Progenitor cell of endocrine pancreas (in vitro differentiated cells): ENCODE measurements at regions not wholly inside any gene's neighbourhood (a gene's known extent, or its start where the extent isn't known, plus 50 kb on each side); places are given as distances from the start of the nearest gene placed in this dataset.

Experiments
- DNase-seq: peaks from one replicate; pipeline ENCODE4 v3.0.0; 2021; ENCODE audit warnings: low spot score; ENCODE audit not compliant: unreplicated experiment
- H3K27ac Mint-ChIP-seq: 2 replicates; pipeline ENCODE4 v1.8.0; 2021; ENCODE audit warnings: mild to moderate bottlenecking, moderate library complexity, mixed read lengths
- H3K27me3 Mint-ChIP-seq: 2 replicates; pipeline ENCODE4 v1.8.0; 2021; ENCODE audit warnings: mixed read lengths
- H3K36me3 Mint-ChIP-seq: 2 replicates; pipeline ENCODE4 v1.8.0; 2022; ENCODE audit warnings: mixed read lengths; ENCODE audit not compliant: insufficient read depth
- H3K4me1 Mint-ChIP-seq: 2 replicates; pipeline ENCODE4 v1.8.0; 2021; ENCODE audit warnings: low read depth, mixed read lengths
- H3K4me3 Mint-ChIP-seq: 2 replicates; pipeline ENCODE4 v1.8.0; 2021; ENCODE audit warnings: low read depth, mild to moderate bottlenecking, moderate library complexity, mixed read lengths
- H3K9me3 Mint-ChIP-seq: 2 replicates; pipeline ENCODE4 v1.8.0; 2021; ENCODE audit warnings: low read depth, mixed read lengths
- TF ChIP-seq, protein P1 (sequence below): fragments of 200-600 bp; sonication (generic); IDR thresholded peaks from one replicate; pipeline ENCODE4 v1.5.0; 2021; ENCODE audit warnings: antibody characterized with exemption, mild to moderate bottlenecking; ENCODE audit not compliant: unreplicated experiment

- Mint-ChIP-seq H3K27me3 (no peaks in the 10 kb centered on the region), H3K4me3 (no peak overlapping the region)
Measured at GRCh38 chr11:11086979-11087378, 229.1 kb upstream of the ZBED5 start.

GRCh38 chr11:11085580-11085979, 227.7 kb upstream of the ZBED5 start:
- H3K4me1 Mint-ChIP-seq, result no peaks in the 10 kb centered on the region
- no peaks in the 10 kb centered on the region for H3K36me3 Mint-ChIP-seq
- no peak overlapping the region for H3K27ac Mint-ChIP-seq
- H3K27me3 Mint-ChIP-seq, result peaks cover 6% of the 10 kb centered on the region
- TF ChIP-seq, protein P1, sequence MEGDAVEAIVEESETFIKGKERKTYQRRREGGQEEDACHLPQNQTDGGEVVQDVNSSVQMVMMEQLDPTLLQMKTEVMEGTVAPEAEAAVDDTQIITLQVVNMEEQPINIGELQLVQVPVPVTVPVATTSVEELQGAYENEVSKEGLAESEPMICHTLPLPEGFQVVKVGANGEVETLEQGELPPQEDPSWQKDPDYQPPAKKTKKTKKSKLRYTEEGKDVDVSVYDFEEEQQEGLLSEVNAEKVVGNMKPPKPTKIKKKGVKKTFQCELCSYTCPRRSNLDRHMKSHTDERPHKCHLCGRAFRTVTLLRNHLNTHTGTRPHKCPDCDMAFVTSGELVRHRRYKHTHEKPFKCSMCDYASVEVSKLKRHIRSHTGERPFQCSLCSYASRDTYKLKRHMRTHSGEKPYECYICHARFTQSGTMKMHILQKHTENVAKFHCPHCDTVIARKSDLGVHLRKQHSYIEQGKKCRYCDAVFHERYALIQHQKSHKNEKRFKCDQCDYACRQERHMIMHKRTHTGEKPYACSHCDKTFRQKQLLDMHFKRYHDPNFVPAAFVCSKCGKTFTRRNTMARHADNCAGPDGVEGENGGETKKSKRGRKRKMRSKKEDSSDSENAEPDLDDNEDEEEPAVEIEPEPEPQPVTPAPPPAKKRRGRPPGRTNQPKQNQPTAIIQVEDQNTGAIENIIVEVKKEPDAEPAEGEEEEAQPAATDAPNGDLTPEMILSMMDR, result no peak
- H3K4me3 Mint-ChIP-seq, result no peak overlapping the region
- DNase-seq, result no peak
- peaks cover 7% of the 10 kb centered on the region for H3K9me3 Mint-ChIP-seq

More at GRCh38 chr11:11086979-11087378, 229.1 kb upstream of the ZBED5 start:
- Mint-ChIP-seq H3K4me1 (no peaks in the 10 kb centered on the region), H3K36me3 (no peaks in the 10 kb centered on the region), H3K27ac (no peak overlapping the region), H3K9me3 (peaks cover 13% of the 10 kb centered on the region)
- DNase-seq, result no peak
- TF ChIP-seq, protein P1, result no peak

DNA sequence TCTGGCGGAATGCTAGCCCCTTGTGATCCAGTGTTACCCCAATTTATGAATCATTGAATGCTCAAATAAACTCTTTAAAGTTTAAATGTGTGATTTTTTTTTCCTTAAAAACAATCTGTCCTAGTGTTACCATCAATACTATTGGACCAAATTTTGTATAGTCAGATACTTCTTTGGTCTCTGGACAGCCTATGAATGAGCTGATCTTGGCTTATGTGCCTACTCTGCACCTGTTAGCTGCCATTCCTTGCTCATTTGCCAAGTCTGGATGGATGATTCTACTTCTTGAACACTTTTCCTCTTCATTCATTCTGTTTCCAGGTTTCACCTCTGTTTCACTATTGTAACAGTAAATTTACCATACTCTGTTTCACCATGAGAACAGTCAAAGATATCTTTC, 226.5 kb upstream of the ZBED5 start:
- Mint-ChIP-seq H3K27ac (no peak overlapping the region), H3K36me3 (no peaks in the 10 kb centered on the region), H3K4me3 (no peak overlapping the region), H3K9me3 (peaks cover 2% of the 10 kb centered on the region), H3K4me1 (no peaks in the 10 kb centered on the region), H3K27me3 (peaks cover 18% of the 10 kb centered on the region)
- no peak for DNase-seq
- TF ChIP-seq, protein P1, result no peak

- Mint-ChIP-seq H3K9me3 (no peaks in the 10 kb centered on the region), H3K4me3 (no peak overlapping the region), H3K36me3 (no peaks in the 10 kb centered on the region), H3K27me3 (peaks cover 24% of the 10 kb centered on the region), H3K4me1 (no peaks in the 10 kb centered on the region), H3K27ac (no peak overlapping the region)
- no peak for DNase-seq
- TF ChIP-seq, protein P1, result no peak
Measured at GRCh38 chr11:11083441-11083840, 225.6 kb upstream of the ZBED5 start.

DNA sequence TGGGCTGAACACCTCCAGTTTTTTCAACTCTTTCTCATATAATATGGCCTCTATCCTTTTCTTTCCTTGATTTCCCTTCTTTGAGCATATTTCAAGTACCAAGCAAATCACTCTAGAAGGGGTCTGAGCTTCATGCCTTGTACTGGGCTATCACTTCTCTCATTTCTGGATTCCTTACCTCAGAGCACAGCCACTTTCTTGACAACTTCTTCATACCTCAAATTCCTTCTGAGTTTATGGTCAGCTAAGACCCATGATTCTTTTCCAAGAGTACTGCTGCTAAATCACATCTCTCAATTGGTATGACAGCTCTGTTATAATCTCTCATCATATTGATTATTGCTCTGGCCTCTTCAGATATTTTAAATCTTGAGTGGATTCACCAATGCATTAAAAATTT, 224.8 kb upstream of the ZBED5 start:
- TF ChIP-seq, protein P1, result no peak
- H3K36me3 Mint-ChIP-seq, result no peaks in the 10 kb centered on the region
- H3K9me3 Mint-ChIP-seq, result no peaks in the 10 kb centered on the region
- no peaks in the 10 kb centered on the region for H3K4me1 Mint-ChIP-seq
- no peak for DNase-seq
- peaks cover 30% of the 10 kb centered on the region for H3K27me3 Mint-ChIP-seq
- H3K4me3 Mint-ChIP-seq, result no peak overlapping the region
- no peak overlapping the region for H3K27ac Mint-ChIP-seq
